ENCODE measurements at regions not wholly inside any gene's neighbourhood (a gene's known extent, or its start where the extent isn't known, plus 50 kb on each side); places are given as distances from the start of the nearest gene placed in this dataset.

DNA sequence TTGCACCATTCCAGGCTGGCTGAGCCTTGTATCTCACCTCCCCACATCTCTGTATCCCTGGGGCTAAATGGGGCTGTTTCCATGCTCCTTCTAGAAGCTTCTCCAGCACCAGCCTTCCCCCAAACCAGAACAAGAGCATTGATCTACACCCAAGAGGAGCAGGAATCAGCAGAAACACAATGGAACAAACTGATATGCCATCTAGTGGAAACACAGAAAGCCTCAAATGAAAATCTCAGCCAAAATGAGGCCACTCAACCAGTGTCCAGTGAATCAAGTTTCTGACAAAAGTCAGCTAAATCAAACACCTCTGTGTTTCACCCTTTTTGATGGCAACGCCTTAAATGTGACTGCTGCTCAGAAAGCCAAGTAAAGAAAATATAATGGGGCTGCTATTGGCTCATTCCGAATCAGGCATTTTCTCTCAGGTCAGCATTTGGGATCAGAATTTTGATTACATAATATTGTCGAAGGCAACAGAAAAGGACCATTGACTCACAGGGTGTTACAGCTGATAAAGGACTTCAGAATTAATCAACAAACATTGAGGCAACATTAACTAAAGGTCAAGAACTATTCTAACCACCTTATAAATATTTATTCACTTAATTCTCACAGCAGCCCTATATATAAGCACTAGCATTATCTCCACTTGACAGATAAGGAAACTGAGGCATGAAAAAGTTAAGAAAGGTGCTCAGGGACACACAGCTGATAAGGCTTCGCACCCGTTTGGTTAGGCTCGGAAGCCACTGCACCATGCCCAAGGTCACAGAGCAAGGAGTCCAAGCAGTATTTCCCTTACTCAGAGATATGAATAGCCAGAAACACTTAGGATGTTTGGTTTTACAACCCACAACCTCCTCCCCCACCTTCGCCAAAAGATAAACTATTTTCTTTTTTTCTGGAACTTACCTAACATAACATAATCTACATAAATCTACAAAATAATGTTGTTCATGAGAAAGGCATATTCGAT is 85.8 kb upstream of the KCNJ15 start:
- H3K27ac ChIP-seq: no peak overlapping the region
- TF ChIP-seq, protein P1, sequence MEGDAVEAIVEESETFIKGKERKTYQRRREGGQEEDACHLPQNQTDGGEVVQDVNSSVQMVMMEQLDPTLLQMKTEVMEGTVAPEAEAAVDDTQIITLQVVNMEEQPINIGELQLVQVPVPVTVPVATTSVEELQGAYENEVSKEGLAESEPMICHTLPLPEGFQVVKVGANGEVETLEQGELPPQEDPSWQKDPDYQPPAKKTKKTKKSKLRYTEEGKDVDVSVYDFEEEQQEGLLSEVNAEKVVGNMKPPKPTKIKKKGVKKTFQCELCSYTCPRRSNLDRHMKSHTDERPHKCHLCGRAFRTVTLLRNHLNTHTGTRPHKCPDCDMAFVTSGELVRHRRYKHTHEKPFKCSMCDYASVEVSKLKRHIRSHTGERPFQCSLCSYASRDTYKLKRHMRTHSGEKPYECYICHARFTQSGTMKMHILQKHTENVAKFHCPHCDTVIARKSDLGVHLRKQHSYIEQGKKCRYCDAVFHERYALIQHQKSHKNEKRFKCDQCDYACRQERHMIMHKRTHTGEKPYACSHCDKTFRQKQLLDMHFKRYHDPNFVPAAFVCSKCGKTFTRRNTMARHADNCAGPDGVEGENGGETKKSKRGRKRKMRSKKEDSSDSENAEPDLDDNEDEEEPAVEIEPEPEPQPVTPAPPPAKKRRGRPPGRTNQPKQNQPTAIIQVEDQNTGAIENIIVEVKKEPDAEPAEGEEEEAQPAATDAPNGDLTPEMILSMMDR (IDR thresholded peaks at IDR 0.05): no peak
- no peak for TF ChIP-seq ZFX (IDR thresholded peaks at IDR 0.05; ENCODE audit: borderline replicate concordance)

DNA sequence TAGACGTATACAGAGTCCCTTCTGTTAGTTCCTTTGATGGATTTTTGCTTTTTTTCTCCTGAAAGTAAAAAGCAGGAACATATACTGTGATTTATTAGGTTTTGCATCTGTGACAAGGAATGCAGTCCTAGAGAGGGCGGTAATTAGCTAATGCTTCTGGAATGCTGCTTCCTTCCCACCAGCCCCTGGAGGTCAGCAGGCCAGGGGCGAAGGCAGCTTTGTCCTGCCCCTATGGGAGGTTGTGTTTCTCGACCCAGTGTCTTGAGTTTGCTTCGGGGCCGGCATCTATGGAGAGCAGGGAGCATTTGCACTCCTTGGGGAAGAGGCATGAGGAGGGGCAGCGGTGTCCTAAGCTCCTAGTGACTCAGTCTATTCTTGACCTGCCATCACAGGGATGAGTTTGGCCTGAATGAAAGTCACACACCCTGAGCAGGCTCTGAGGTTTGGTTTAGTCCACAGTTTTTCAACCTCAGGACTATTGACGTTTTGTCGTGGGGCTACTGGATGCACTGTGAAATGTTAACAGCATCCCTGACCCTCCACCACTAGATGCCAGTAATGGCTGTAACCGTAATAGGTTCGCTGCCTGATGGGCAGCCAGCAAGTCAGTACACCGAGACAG is 85.0 kb upstream of the KCNJ15 start:
- TF ChIP-seq, protein P1 (IDR thresholded peaks at IDR 0.05): no peak
- no peak for TF ChIP-seq ZFX (IDR thresholded peaks at IDR 0.05; ENCODE audit: borderline replicate concordance)
- no peak overlapping the region for H3K27ac ChIP-seq

DNA sequence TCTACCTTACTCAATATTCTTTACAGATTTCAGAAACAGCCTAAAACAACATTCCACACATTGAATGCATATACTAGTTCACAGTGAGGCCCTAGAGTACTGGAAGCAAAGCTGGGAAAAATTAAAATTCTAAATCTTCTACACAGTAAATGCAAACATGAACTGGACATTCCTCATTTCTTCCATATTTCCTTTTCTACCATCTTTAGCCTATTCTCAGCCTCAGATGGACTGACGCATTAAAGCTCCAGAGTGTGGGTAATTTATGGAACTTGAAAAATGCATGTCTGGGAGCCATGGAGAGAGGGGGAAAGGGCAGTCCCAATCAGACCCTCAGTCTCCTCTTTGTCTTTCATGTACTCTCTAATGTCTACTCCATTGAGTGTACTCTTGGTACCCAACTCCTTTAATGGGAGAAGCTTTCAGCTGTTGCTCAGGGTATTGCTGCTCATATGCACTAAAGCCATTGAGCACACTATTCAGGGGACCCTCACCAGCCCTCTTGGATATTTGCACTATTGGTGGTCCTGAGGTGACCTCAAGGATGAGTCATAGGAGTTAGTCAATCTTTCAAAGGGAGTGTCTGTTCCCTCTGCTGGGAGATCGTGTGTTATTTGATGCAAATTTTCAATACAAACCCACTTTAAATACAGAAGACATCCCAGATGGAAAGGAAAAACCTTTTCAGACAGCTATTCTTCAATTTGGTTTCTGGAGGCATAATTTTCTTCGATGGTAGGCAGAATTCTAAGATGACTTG is 83.3 kb upstream of the KCNJ15 start:
- H3K27ac ChIP-seq: no peak overlapping the region
- TF ChIP-seq, protein P1 (IDR thresholded peaks at IDR 0.05): no peak
- no peak for TF ChIP-seq ZFX (IDR thresholded peaks at IDR 0.05; ENCODE audit: borderline replicate concordance)

GRCh38 chr21:38175306-38175705 is 81.5 kb upstream of the KCNJ15 start:
- no peak overlapping the region for H3K27ac ChIP-seq
- TF ChIP-seq ZFX (IDR thresholded peaks at IDR 0.05; ENCODE audit: borderline replicate concordance): no peak
- TF ChIP-seq, protein P1 (IDR thresholded peaks at IDR 0.05): no peak

DNA sequence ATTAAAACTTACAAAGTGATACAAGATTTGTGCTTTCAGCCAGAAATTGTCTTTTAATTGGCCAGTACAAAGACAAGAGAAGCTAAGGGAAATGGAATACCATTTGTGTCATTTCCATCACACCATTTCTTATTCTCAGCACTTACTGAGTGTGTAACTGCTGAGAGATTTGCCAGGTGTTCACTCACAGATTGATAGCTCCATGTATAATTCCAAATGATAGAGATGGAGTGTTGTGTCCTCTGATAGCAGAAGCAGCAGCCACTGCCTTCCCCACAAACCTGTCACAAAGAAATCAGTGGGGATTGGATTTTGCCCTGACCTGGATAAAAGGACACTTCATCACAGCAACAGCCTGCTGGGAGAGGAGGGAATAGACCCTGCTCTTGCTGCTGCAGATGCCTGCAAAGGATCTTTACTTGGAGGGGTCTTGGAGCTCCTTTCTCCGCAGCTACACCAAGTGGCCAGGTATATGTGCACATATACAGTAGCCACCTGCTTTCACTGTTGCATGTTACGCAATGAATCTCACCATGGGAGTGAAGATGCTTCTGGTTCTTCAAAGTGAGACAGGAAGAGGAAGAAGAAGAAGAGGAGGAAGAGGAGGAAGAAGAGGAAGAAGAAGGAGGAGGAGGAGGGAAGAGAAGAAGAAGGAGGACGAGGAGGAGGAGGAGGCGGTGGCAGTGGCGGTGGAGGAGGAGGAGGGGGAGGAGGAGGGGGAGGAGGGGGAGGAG is 78.7 kb upstream of the KCNJ15 start:
- TF ChIP-seq, protein P1 (IDR thresholded peaks at IDR 0.05): no peak
- no peak for TF ChIP-seq ZFX (IDR thresholded peaks at IDR 0.05; ENCODE audit: borderline replicate concordance)
- H3K27ac ChIP-seq: no peak overlapping the region

- H3K27ac ChIP-seq: no peak overlapping the region
- TF ChIP-seq, protein P1 (IDR thresholded peaks at IDR 0.05): no peak
- no peak for TF ChIP-seq ZFX (IDR thresholded peaks at IDR 0.05; ENCODE audit: borderline replicate concordance)
These were observed 77.9 kb upstream of the KCNJ15 start for GRCh38 chr21:38178653-38179470.

Measured in 22Rv1 (cell line).